ENCODE measurements at regions not wholly inside any gene's neighbourhood (a gene's known extent, or its start where the extent isn't known, plus 50 kb on each side); places are given as distances from the start of the nearest gene placed in this dataset.

GRCh38 chr9:81489046-81489445 lies 200.3 kb downstream of the TLE1 start:
- no peak for DNase-seq (ENCODE audit: low spot score)

GRCh38 chr9:81480828-81481604 lies 208.3 kb downstream of the TLE1 start:
- no peak for DNase-seq (ENCODE audit: low spot score)

DNA sequence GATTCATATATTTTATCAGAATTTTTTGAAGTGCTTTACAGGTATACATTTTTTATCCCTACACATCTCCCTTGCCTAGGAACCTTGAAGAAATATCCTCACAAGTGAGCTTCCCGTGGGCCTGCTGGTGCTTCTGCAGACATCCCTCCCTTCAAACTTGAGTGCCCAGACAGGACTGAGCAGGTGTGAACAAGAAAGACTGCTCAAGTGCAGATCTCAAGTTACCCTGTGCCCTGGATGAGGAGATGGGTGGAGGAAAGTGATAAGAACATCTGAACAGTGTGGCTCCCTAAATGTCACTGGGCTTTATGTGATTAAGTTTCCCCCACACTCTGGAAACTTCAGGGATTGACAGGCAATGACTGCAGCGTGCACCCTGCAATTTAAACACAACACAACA lies 209.8 kb downstream of the TLE1 start:
- no peak for DNase-seq (ENCODE audit: low spot score)

DNA sequence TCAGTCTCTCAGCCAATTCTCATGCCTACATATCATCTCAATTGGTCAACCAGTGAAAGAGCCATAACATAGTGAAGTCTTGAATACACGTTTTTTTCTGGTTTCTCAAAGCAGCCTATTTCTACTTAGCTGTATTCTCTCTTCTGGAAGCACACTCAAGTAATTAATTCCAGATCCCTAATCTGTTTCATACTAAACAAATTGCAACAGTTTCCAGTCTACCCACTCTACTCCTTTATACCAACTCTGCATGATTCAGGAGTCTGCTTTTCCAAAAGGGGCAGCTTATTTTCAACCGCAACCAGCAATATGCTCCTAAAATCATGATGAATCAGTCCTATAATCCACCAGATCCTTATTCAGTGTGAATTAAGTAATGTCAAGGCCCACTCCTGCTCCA lies 211.7 kb downstream of the TLE1 start:
- DNase-seq (ENCODE audit: low spot score), result no peak

DNA sequence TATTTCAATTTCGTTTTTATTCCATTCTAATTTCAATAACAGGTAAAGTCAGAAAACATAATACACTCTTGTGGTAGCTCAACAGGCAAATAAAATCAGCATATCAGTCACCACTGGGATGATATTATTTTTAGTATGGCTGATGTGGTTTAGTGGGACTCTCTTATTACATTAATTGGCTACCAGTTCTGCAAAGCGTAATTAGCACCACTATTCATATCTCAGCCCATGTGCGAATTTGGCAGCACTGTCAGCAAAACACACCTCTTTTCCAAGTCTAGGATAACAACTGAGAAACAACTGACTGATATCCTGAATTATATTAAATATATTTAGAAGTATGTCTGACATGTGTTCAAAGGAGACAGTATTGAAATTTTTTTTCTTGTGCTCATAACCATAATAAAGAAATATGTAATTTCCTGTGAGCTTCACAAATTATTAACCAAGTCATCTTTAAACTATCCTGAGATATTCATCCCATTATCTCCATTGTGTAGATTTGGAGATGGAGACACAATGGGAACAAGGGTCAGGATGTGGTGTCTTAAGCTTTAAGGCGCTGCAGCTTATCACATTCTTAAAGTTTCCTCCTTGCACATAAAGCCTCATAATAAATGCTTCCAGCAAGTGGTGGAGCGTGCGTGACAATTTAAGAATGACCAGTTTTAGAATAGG lies 212.4 kb downstream of the TLE1 start:
- no peak for DNase-seq (ENCODE audit: low spot score)

GRCh38 chr9:81474792-81475191 lies 214.6 kb downstream of the TLE1 start:
- DNase-seq (ENCODE audit: low spot score), result peak; percentile 50

DNA sequence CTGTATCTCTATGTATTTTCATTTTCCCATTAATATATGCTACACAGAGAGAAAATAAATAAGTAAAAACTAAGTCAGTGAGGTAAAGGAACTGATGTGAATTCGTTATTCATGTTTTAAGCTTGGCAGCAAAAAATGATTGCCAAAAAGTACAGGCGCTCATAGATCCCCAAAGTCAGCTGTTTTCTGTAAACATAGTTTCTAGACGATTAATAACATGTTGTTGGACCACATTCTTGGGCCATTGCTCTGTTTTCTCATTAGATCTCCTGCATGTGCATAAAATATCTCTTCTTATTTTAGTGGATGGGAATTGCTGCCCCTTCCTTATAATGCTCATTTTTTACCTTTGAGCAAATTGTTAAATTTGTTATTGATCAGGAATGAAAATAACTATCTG lies 215.2 kb downstream of the TLE1 start:
- DNase-seq (ENCODE audit: low spot score), result no peak

- DNase-seq (ENCODE audit: low spot score), result no peak
Measured at GRCh38 chr9:81473708-81474107, 215.6 kb downstream of the TLE1 start.

DNA sequence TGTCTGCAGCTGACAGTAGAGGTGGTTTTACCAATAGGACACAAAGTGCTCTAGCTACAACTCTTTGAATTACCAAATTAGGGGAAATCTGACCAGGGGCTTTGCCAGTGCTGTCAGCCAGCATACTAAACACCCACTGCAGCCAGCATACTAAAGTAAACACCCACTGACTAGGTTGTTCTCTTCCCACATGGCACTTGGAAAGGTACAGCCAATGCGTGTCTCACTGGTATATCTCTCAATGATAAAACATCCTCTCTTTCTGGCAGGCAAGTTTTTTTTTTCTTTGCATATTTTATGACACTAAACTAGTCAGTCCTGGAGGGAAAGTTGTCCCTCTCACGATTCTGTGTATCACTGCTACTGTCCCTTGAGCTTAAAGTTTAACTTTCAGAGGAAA lies 216.1 kb downstream of the TLE1 start:
- no peak for DNase-seq (ENCODE audit: low spot score)

DNA sequence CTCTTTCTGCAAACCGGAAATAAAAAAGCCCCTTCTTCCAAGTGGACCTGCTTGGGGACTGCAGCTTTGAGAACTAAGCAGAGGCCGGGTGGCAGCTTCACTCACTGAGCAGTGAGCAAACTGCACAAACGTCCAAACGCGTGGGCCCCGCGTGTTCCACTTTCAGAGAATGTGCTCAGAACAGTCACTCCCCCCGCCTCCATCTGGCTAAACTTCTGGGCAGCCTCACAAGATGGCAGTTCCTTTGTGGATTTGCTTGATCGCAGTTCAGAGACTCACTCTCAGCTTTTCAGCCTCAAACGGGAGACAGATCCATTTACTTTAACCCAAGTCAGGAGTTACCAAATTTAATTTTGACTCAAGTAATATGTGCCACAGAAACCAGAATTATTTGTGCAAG lies 216.6 kb downstream of the TLE1 start:
- DNase-seq (ENCODE audit: low spot score), result no peak

DNA sequence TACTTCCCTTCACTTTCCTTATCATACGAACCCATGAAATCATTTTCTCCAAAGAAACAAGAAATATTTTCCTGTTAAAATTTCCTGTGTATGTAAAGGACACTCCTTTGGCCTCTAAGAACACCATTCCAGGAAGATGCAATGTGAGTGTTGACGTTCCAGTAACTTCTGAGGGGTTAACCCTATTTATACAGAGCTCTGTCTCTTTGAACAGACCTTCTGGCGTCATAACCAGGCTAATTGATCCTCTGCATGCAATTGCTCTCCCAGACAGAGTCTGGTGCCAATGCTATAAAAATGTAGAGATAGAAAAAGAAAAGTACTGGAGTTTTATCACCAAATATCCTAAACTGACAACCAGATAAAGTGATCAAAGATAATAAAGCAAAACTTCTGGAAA lies 218.5 kb downstream of the TLE1 start:
- no peak for DNase-seq (ENCODE audit: low spot score)

DNA sequence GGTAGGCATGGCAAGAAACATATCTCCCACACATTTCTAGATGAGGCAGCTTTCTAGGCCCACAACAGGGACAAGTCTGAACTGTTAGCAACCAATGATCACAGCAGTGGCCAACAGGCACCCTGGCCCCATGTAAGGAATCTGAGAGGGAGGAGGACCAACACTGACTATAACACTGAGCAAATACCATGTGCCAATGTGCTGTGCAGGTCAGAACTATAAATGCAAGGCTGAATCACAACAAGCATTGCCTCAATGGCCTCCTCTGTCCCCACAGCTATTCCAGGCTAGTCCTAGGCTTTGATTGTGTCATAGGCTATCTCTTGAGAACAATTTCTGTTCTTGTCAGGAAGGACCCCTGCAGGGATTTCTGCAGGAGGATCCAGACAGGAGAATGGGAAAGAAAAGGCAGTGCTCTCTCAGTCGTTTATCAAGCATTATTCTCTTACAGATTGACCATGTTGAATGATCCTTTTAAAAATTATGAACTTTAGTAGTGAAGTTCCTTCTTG lies 221.2 kb downstream of the TLE1 start:
- DNase-seq (ENCODE audit: low spot score), result no peak

GRCh38 chr9:81466981-81467380 lies 222.4 kb downstream of the TLE1 start:
- DNase-seq (ENCODE audit: low spot score), result no peak

DNA sequence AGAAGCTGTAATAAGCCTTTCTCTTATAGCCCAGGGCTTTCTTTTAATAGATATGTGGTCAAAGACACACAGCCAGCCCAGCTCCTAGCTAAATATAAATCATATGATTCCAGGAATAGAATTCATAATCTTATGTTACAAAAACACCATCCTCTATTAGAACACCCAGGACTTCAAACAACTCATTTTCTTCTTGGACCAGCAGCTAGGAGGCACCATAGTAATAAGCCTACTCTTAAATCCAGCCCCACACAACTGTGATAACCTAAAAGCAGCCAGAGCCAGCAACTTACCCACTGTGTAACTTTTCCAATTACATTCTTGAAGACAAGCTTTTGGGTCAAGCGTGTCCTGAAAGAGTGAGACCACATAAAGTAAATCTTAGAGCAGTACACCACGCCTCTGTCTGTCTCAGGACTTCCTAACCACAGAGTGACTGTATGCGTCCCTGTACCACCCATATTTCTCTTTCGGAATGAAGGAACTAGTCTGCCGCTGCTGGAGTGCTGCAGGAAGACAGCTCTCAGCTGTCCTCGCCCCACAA lies 223.8 kb downstream of the TLE1 start:
- DNase-seq (ENCODE audit: low spot score), result no peak

DNA sequence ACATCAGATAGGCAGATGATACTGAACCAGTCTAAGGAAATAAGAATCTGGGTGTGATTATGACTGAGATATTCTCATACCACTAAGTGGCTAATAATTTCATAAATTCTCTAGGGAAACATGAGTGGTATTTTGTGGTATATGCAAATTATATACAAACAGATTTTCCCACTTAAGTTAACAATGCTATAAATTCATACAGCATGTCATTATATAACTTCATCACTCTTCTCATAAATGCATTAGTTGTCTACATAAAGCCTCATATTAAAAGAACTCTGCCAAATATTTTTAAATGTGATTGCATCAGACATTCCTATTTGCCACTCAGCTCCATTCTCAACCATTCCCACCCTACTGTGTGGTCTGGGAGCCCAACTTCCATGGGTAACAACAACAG lies 226.5 kb downstream of the TLE1 start:
- no peak for DNase-seq (ENCODE audit: low spot score)

DNA sequence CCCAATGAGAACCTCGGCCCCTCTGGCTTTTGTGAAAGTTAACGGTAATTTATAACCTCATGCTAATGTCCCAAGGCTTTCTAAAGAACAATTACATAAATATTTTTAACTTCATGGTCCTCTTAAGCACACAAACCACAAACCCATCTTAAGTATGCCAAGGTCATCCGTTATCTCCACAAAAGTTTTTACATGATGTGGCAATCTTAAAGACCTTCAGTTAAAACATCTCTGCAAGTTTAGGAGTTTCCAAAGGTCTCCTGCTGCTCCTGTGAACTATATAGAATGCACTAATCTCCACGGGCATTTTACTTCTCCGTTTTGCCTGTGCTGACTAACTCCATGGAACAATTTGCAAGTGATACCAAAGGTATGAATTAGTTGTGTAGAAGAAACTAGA lies 228.2 kb downstream of the TLE1 start:
- DNase-seq (ENCODE audit: low spot score), result no peak

DNA sequence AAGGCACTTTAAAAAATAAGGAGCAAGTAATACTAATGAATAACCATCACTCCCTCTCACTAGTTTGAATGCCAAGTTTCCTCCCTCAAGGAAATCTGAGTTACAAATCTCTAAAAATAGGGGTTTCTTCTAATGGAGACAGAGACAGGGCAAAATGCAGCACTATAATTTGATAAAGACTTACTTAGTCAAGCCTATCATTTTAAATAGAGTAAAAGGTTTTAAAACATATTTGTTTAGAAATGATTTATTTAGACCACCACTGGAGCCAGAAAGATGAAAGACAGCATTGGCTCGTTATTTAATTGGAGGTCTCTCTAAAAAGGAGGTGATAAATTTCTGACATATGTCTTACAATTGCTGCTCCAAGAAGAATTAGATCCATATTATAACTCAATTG lies 228.7 kb downstream of the TLE1 start:
- DNase-seq (ENCODE audit: low spot score), result no peak

- DNase-seq (ENCODE audit: low spot score), result no peak
Measured at GRCh38 chr9:81459591-81459990, 229.8 kb downstream of the TLE1 start.

DNA sequence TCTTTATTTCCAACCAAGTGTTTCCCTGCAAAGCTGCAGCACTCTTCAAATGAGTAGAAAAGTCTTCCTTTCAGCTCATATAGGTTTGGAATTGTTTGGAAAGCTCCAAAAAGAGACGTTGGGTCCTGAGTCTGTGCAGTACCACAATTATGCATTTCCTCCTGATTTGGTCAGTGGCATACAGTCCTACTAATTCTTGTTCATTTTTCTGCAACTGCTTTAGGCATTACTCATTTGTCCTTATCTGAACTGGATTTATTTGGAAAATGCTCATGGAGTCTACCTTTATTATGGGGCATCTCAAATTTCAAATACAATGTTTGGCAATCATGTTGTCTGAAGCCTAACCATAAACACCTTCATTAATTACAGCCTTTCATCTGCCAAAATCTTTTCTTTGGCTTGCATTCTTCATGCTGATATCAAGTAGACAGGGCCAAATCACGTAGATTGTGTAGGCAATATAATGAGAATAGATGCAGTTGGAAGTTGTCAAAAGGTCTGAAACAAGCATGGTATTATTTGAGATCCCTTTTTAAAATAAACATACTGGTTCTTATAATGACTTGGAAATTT lies 232.8 kb downstream of the TLE1 start:
- DNase-seq (ENCODE audit: low spot score), result no peak

DNA sequence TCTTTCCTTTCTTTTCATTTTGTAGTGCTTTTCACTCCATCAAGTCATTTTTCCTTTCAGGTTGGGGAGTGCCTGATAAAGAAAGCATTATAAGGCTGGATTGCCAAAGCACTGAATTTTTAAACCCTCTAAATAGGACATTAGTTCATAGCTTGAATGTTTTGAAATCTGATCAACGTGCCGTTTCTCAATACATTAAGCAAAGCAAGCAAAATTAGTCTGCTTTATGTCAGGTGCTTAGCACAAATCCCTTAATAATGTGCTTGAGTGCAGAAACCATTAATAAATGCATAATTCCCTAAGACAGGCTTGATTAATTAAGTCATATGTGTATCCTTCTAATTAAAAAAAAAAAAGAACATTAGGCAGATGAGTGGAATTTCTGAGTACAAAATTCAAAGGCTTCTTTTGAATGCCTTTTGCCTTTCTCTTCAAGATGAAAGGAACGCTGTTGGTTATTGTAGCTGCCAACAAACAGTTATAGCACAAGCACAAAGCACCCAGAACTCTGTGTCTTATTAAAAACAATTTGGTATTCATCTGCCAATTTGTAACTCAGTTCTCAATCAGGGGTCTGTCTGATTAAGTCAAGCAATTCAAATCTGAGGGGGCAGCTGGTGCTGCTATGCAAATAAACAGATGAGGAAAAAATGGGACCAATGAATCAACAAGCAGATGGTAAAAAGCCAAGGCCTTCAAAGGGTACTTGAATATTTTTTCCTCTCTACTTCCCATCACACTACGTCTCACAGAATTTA lies 233.7 kb downstream of the TLE1 start:
- DNase-seq (ENCODE audit: low spot score), result peak; percentile 1

DNA sequence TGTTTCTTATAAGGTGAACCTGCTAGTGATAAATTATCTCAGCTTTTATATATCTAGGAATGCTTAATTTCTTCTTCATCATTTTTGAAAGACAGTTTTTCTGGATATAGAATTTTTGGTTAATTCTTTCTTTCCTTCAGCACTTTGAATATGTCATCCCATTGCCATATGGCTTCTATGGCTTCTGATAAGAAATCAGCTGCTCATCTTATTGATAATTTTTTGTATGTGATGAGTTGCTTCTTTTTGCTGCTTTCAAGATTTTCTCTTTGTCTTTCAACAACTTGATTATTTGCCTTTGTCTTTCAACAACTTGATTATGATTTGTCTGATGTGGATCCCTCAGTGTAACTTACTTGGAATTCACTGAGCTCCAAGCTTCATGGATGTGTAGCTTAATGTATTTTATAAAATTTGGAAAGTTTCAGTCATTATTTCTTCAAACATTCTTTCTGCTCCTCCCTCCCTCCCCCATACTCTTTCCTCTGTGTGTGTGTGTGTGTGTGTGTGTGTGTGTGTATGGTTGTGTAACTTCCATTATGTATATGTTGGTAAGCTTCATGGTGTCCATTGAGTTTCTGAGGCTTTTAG lies 243.9 kb downstream of the TLE1 start:
- no peak for DNase-seq (ENCODE audit: low spot score)

GRCh38 chr9:81431641-81432040 lies 257.7 kb downstream of the TLE1 start:
- DNase-seq (ENCODE audit: low spot score), result no peak

All from cerebellar cortex (tissue), 1 donor.